ENCODE measurements at regions not wholly inside any gene's neighbourhood (a gene's known extent, or its start where the extent isn't known, plus 50 kb on each side); places are given as distances from the start of the nearest gene placed in this dataset.

DNA sequence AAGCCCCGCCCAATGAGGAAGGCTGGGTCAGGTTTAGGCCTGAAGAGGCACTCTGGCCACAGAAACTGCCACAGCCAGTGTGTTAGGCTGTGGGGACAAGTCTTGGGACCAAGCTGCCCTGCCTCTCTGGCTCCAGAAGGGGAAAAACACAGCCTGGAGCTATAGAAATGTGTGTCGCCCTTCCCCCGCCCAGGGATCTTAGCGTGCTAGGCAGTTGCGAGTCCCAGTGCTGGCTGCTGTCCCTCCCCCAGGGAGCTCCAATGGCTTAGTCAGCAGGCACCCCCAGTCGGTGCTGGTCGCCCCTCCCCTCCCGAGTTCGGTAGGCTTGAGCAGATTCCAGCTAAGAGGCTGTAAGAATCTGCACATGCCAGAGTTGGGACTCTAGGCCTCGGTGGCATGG lies 99.5 kb upstream of the API5 start:
- DNase-seq (ENCODE audit: low read depth) = no peak
- Histone ChIP-seq H3K36me3 (ENCODE audit: control insufficient read depth, insufficient read depth, low read length, severe bottlenecking) (no peaks in the 10 kb centered on the region), H3K4me1 (ENCODE audit: control insufficient read depth, insufficient read depth, low read length) (no peaks in the 10 kb centered on the region)

DNA sequence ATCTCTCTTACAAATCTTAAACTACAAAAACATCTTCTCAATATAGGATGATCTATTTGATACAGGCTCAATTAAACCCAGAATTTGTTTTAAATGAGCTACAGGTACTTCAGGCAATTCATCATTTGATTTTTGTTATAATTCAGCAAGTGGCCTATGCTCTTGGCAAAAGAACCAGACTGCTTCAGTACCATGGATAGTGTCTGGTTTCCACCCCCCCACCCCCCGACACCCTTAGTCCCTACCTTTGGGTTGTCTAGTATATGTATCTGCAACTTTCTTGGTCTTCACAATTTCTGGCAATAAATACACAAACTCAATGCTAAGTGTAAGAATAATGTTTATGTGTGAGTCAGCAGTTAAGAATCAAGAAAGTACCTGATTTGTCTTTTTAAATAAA lies 97.3 kb upstream of the API5 start:
- H3K4me1 ChIP-seq (ENCODE audit: control insufficient read depth, insufficient read depth, low read length) = no peaks in the 10 kb centered on the region
- H3K9ac ChIP-seq (ENCODE audit: low read length) = no peak overlapping the region
- no peaks in the 10 kb centered on the region for H3K27me3 ChIP-seq (replicated peaks; ENCODE audit: control insufficient read depth, insufficient read depth, low read length)
- no peak overlapping the region for H3K4me3 ChIP-seq (ENCODE audit: low read length)
- peaks cover 4% of the 10 kb centered on the region for H3K9me3 ChIP-seq (ENCODE audit: control insufficient read depth, low read length)
- no peak for DNase-seq (ENCODE audit: low read depth)
- H3K36me3 ChIP-seq (ENCODE audit: control insufficient read depth, insufficient read depth, low read length, severe bottlenecking) = no peaks in the 10 kb centered on the region

More for the DNA sequence above, 99.5 kb upstream of the API5 start:
- H3K9me3 ChIP-seq (ENCODE audit: control insufficient read depth, low read length) = peaks cover 4% of the 10 kb centered on the region
- H3K9ac ChIP-seq (ENCODE audit: low read length) = no peak overlapping the region
- no peaks in the 10 kb centered on the region for H3K27me3 ChIP-seq (replicated peaks; ENCODE audit: control insufficient read depth, insufficient read depth, low read length)
- no peak overlapping the region for H3K4me3 ChIP-seq (ENCODE audit: low read length)

DNA sequence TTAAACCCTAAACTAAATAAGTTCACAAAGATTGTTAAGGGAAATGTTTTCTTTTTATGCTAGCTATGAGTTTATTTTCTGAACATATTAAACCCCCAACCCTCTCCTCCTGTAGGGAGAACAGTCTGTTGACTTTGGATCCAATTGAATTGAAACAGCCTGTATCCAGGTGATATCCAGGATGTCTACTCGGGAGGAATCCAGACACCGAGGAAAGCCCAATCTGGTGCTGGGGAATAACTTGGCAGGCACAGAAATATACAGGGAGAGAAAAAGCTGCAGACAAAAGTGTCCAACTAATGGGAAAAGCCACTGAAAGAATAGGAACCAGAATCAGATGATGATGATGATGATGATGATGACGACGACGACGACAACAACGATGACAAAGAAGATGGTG lies 93.9 kb upstream of the API5 start:
- Histone ChIP-seq H3K9me3 (ENCODE audit: control insufficient read depth, low read length) (no peaks in the 10 kb centered on the region), H3K4me1 (ENCODE audit: control insufficient read depth, insufficient read depth, low read length) (no peaks in the 10 kb centered on the region), H3K36me3 (ENCODE audit: control insufficient read depth, insufficient read depth, low read length, severe bottlenecking) (no peaks in the 10 kb centered on the region), H3K4me3 (ENCODE audit: low read length) (no peak overlapping the region), H3K27me3 (replicated peaks; ENCODE audit: control insufficient read depth, insufficient read depth, low read length) (no peaks in the 10 kb centered on the region), H3K9ac (ENCODE audit: low read length) (no peak overlapping the region)
- DNase-seq (ENCODE audit: low read depth) = no peak

DNA sequence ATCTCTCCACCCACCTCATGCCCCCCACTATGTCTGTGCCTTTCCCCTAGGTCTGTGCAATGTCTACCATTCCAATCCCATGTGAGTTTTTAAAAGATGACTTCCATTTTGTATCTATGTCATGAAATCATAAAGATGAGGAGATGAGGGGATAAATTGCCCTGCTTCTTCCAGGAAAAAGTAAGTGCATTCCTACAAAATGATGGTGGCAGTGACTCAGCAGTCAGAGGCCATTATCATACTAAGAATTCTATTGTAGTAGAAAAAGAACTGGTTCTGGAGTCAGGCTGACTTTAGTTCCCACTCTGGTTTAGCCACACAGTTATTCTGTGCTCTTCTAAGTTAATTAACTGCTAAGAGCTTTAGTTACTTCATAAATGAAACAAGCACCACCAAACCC lies 89.6 kb upstream of the API5 start:
- Histone ChIP-seq H3K4me1 (ENCODE audit: control insufficient read depth, insufficient read depth, low read length) (no peaks in the 10 kb centered on the region), H3K4me3 (ENCODE audit: low read length) (no peak overlapping the region), H3K9me3 (ENCODE audit: control insufficient read depth, low read length) (no peaks in the 10 kb centered on the region), H3K36me3 (ENCODE audit: control insufficient read depth, insufficient read depth, low read length, severe bottlenecking) (no peaks in the 10 kb centered on the region), H3K27me3 (replicated peaks; ENCODE audit: control insufficient read depth, insufficient read depth, low read length) (no peaks in the 10 kb centered on the region), H3K9ac (ENCODE audit: low read length) (no peak overlapping the region)
- no peak for DNase-seq (ENCODE audit: low read depth)

DNA sequence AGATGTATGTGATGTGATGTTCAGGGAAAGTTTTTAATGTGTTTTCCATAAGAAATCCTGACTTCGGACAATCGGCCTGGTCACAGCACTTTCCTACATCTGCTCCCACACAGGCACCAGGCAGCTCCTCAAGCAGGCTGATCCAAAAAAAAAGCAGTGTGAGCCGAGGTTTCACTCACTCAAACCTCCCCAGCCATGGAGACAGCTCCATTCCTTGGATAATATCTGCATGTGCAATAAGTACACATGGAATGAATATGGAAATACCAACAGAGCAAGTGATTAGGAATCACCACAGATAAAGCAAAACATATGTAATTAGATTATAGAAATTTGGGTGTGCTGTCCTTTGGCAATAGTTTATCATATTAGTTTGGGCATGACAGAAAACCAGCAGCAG lies 88.8 kb upstream of the API5 start:
- Histone ChIP-seq H3K27me3 (replicated peaks; ENCODE audit: control insufficient read depth, insufficient read depth, low read length) (no peaks in the 10 kb centered on the region), H3K4me1 (ENCODE audit: control insufficient read depth, insufficient read depth, low read length) (no peaks in the 10 kb centered on the region), H3K36me3 (ENCODE audit: control insufficient read depth, insufficient read depth, low read length, severe bottlenecking) (no peaks in the 10 kb centered on the region), H3K9me3 (ENCODE audit: control insufficient read depth, low read length) (no peaks in the 10 kb centered on the region), H3K4me3 (ENCODE audit: low read length) (no peak overlapping the region), H3K9ac (ENCODE audit: low read length) (no peak overlapping the region)
- no peak for DNase-seq (ENCODE audit: low read depth)

DNA sequence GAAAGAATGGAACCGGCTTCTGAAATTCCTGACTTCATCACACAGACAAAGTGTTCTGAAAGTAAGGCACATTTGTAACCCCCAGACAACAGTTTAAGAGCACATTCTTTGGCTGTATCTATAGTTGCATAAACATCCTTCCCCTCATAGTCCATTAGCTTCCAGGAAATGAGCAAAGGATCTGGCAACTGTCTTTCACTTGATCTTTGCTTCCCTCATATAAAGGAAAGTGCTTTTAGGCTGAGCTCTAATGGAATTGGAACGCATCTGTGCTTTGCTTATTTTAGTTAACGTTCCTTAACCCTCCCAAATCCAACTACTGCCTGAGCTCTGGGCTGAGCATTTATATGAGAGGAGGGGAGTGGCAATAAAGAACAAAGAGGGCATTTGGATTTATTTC lies 76.9 kb upstream of the API5 start:
- Histone ChIP-seq H3K36me3 (ENCODE audit: control insufficient read depth, insufficient read depth, low read length, severe bottlenecking) (no peaks in the 10 kb centered on the region), H3K4me1 (ENCODE audit: control insufficient read depth, insufficient read depth, low read length) (no peaks in the 10 kb centered on the region), H3K27me3 (replicated peaks; ENCODE audit: control insufficient read depth, insufficient read depth, low read length) (no peaks in the 10 kb centered on the region), H3K4me3 (ENCODE audit: low read length) (no peak overlapping the region), H3K9ac (ENCODE audit: low read length) (no peak overlapping the region), H3K9me3 (ENCODE audit: control insufficient read depth, low read length) (no peaks in the 10 kb centered on the region)
- no peak for DNase-seq (ENCODE audit: low read depth)

DNA sequence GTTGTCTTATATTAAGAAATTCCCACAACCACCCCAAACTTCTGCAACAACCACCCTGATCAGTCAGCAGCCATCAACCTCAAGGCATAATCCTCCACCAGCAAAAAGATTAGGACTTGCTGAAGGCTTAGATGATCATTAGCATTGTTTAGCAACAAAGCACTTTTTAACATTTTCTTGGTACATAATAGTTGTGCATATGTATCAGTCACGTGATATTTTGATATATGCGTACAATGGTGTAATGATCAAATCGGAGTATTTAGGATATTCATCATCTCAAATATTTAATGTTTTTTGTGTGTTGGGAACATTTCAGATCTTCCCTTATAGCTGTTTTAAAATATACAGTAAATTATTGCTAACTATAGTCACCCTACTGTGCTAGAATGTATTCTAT lies 73.5 kb upstream of the API5 start:
- DNase-seq (ENCODE audit: low read depth) = no peak
- H3K9ac ChIP-seq (ENCODE audit: low read length) = no peak overlapping the region
- H3K9me3 ChIP-seq (ENCODE audit: control insufficient read depth, low read length) = no peaks in the 10 kb centered on the region
- no peaks in the 10 kb centered on the region for H3K36me3 ChIP-seq (ENCODE audit: control insufficient read depth, insufficient read depth, low read length, severe bottlenecking)
- no peaks in the 10 kb centered on the region for H3K27me3 ChIP-seq (replicated peaks; ENCODE audit: control insufficient read depth, insufficient read depth, low read length)
- no peak overlapping the region for H3K4me3 ChIP-seq (ENCODE audit: low read length)
- no peaks in the 10 kb centered on the region for H3K4me1 ChIP-seq (ENCODE audit: control insufficient read depth, insufficient read depth, low read length)

DNA sequence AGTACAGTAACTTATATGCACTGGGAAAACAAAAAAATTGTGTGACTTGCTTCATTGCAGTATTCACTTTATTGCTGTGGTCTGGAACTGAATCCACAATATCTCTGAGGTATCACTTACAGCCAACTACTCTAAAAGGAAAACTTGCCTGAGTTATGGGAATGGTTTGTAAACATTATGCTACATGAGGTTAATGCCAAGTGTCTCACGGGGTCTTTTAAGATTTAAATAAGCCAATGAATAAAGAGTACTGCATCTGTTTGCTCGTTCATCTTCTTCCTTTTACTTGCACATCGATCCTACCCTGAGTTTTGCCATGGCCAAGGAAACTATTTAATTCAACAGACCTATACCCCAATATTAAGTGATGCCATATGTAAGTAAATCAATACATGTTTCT lies 72.0 kb upstream of the API5 start:
- no peaks in the 10 kb centered on the region for H3K36me3 ChIP-seq (ENCODE audit: control insufficient read depth, insufficient read depth, low read length, severe bottlenecking)
- H3K9me3 ChIP-seq (ENCODE audit: control insufficient read depth, low read length) = no peaks in the 10 kb centered on the region
- H3K4me1 ChIP-seq (ENCODE audit: control insufficient read depth, insufficient read depth, low read length) = no peaks in the 10 kb centered on the region
- H3K27me3 ChIP-seq (replicated peaks; ENCODE audit: control insufficient read depth, insufficient read depth, low read length) = peaks cover 3% of the 10 kb centered on the region
- H3K4me3 ChIP-seq (ENCODE audit: low read length) = no peak overlapping the region
- no peak for DNase-seq (ENCODE audit: low read depth)
- no peak overlapping the region for H3K9ac ChIP-seq (ENCODE audit: low read length)

DNA sequence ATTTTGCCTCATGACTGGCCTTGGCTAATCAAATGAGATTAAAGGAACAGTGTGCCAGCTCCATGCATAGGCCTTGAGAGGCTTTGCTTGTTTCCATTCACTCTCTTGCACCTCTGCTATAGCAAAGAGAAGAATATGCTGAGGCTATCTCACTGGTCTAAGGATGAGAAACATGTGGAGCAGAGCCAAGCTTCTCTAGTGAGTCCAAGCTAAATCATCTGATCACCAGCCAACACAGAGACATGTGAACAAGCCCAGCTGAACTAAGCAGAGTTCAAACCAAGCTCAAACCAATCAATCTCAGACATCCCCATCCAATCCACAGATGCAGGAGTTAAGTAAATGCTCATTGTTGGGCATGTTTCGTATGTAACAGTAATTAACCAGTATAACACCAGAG lies 69.4 kb upstream of the API5 start:
- Histone ChIP-seq H3K9me3 (ENCODE audit: control insufficient read depth, low read length) (no peaks in the 10 kb centered on the region), H3K4me1 (ENCODE audit: control insufficient read depth, insufficient read depth, low read length) (no peaks in the 10 kb centered on the region), H3K9ac (ENCODE audit: low read length) (no peak overlapping the region), H3K36me3 (ENCODE audit: control insufficient read depth, insufficient read depth, low read length, severe bottlenecking) (no peaks in the 10 kb centered on the region), H3K27me3 (replicated peaks; ENCODE audit: control insufficient read depth, insufficient read depth, low read length) (peaks cover 3% of the 10 kb centered on the region), H3K4me3 (ENCODE audit: low read length) (no peak overlapping the region)
- DNase-seq (ENCODE audit: low read depth) = no peak

DNA sequence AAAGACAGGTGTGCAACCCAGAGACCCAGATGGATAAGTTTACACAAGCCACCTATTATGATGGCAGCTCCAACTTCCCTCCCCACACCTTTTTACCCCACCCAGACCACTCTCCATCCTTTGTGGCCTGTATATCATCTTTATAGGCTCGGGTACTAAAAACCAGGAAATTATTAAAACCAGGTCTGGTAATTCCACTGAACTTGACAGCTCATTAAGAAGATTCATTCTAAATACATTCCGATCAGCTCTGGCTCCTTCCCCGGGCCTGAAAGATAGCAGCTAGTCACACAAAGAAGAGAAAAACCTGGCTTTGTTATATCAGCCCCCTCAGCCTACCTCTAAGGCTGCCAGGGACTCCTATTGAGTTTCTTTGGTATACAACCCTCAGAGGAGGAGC lies 67.9 kb upstream of the API5 start:
- no peak overlapping the region for H3K9ac ChIP-seq (ENCODE audit: low read length)
- no peak overlapping the region for H3K4me3 ChIP-seq (ENCODE audit: low read length)
- no peak for DNase-seq (ENCODE audit: low read depth)
- H3K36me3 ChIP-seq (ENCODE audit: control insufficient read depth, insufficient read depth, low read length, severe bottlenecking) = no peaks in the 10 kb centered on the region
- H3K9me3 ChIP-seq (ENCODE audit: control insufficient read depth, low read length) = no peaks in the 10 kb centered on the region
- peaks cover 3% of the 10 kb centered on the region for H3K27me3 ChIP-seq (replicated peaks; ENCODE audit: control insufficient read depth, insufficient read depth, low read length)
- H3K4me1 ChIP-seq (ENCODE audit: control insufficient read depth, insufficient read depth, low read length) = no peaks in the 10 kb centered on the region

DNA sequence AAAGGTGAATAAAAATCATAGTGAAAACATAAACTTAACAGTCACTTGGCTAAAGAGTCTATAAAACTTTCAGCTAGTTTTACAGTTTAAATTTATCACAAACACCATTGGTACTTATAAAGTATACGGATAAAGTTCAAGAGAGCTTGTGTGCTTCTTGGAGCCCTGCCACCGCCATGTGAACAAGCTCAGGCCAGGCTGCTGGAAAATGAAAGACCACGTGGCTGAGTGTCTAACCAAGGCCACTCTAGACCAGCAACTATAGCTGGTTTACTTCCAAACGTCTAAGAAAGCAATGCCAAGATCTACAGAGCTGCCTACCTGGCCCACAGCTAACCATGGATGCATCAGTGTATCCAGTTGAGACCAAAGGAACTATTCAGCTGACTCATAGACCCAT lies 66.3 kb upstream of the API5 start:
- DNase-seq (ENCODE audit: low read depth) = no peak
- no peak overlapping the region for H3K9ac ChIP-seq (ENCODE audit: low read length)
- H3K4me3 ChIP-seq (ENCODE audit: low read length) = no peak overlapping the region
- no peaks in the 10 kb centered on the region for H3K36me3 ChIP-seq (ENCODE audit: control insufficient read depth, insufficient read depth, low read length, severe bottlenecking)
- H3K9me3 ChIP-seq (ENCODE audit: control insufficient read depth, low read length) = no peaks in the 10 kb centered on the region
- peaks cover 3% of the 10 kb centered on the region for H3K27me3 ChIP-seq (replicated peaks; ENCODE audit: control insufficient read depth, insufficient read depth, low read length)
- H3K4me1 ChIP-seq (ENCODE audit: control insufficient read depth, insufficient read depth, low read length) = no peaks in the 10 kb centered on the region

DNA sequence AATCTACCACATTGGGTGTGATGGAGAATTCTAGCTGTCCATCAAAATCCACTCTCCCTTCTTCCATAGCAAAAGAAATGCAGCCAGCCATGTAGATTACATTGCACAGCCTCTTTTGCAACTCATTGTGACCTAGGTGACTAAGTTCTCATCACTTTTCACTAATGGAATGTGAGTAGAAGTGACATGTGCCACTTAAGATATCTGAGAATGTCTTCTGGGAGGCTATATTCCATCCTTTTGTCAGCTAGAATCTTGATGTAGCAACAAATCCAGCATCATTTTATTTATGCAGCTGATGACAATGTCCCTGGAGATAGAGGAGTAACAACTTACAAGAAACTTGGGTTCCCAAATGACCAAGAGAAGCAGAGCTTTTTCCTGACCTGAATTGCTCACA lies 61.5 kb upstream of the API5 start:
- H3K4me1 ChIP-seq (ENCODE audit: control insufficient read depth, insufficient read depth, low read length) = no peaks in the 10 kb centered on the region
- H3K9me3 ChIP-seq (ENCODE audit: control insufficient read depth, low read length) = no peaks in the 10 kb centered on the region
- H3K36me3 ChIP-seq (ENCODE audit: control insufficient read depth, insufficient read depth, low read length, severe bottlenecking) = no peaks in the 10 kb centered on the region
- H3K4me3 ChIP-seq (ENCODE audit: low read length) = no peak overlapping the region
- H3K27me3 ChIP-seq (replicated peaks; ENCODE audit: control insufficient read depth, insufficient read depth, low read length) = peaks cover 4% of the 10 kb centered on the region
- no peak for DNase-seq (ENCODE audit: low read depth)
- no peak overlapping the region for H3K9ac ChIP-seq (ENCODE audit: low read length)
